Stomach (tissue), 8 donors: ENCODE measurements at regions not wholly inside any gene's neighbourhood (a gene's known extent, or its start where the extent isn't known, plus 50 kb on each side); places are given as distances from the start of the nearest gene placed in this dataset.

ENCODE experiments used
- DNase-seq, 2 donors: peaks; one replicate each; pipeline versions ENCODE4 v3.0.0 to v3.0.0-alpha.2; 2013 to 2019
- H3K27ac ChIP-seq, 5 donors: fragments of 200-600 bp in 4 of 5; sonication (generic) in 4 of 5; one replicate each; pipeline ENCODE4 v1.5.1; 2013 to 2019; ENCODE audit warnings: mild to moderate bottlenecking in 1 of 5, moderate library complexity in 1 of 5
- H3K27me3 ChIP-seq, 3 donors: fragments of 200-600 bp; sonication (generic); one replicate each; pipeline ENCODE4 v1.5.1; 2017 to 2019; ENCODE audit warnings: mixed run types in 1 of 3
- H3K36me3 ChIP-seq, 4 donors: fragments of 200-600 bp; sonication (generic); 1 replicate in 3 of 4; 2 replicates in 1 of 4; pipeline ENCODE4 v1.5.1; 2016 to 2019
- H3K4me1 ChIP-seq, 4 donors: fragments of 200-600 bp; sonication (generic); one replicate each; pipeline ENCODE4 v1.5.1; 2016 to 2019
- H3K4me3 ChIP-seq, 4 donors: fragments of 200-600 bp; sonication (generic) in 3 of 4; one replicate each; pipeline ENCODE4 v1.5.1; 2016 to 2019; ENCODE audit warnings: mild to moderate bottlenecking in 1 of 4
- H3K9me3 ChIP-seq, 4 donors: fragments of 200-600 bp; sonication (generic); one replicate each; pipeline ENCODE4 v1.5.1; 2016 to 2019
- EP300 ChIP-seq: sonication (generic); formaldehyde crosslinking; IDR thresholded peaks from one replicate; pipeline ENCODE4 v1.6.1; 2017; ENCODE audit warnings: antibody characterized with exemption
- POLR2A ChIP-seq, 4 donors: fragments of 450-650 bp; IDR thresholded peaks; one replicate each; pipeline ENCODE4 v1.6.1; 2016; ENCODE audit warnings: antibody characterized with exemption in 4 of 4, control low read depth in 2 of 4, mild to moderate bottlenecking in 1 of 4, moderate library complexity in 1 of 4
- POLR2AphosphoS5 ChIP-seq, 3 donors: sonication (generic); formaldehyde crosslinking; IDR thresholded peaks; one replicate each; pipeline ENCODE4 v1.6.1; 2016; ENCODE audit warnings: antibody characterized with exemption in 3 of 3
- WGBS, 5 donors: extraction: QIAGEN DNeasy Blood & Tissue Kit in 3 of 5; methylation state at CpG; one replicate each; pipeline versions ENCODE4 v1.1.5 to v1.1.7; 2013 to 2018; 5-methylcytosine and 5-hydroxymethylcytosine counted together
- intact Hi-C: fragments of 100-400 bp; cut with DNase I; formaldehyde crosslinking; loops from one replicate; pipeline ENCODE4 v1.15.1; 2023; ENCODE audit warnings: low total_unique reads
- TF ChIP-seq, protein P1 (sequence below), 7 experiments: fragments of 450-650 bp in 4 of 7; fragments of 200-600 bp in 3 of 7; sonication (generic) in 3 of 7; IDR thresholded peaks; one replicate each; pipeline ENCODE4 v1.5.1; 2016 to 2019; ENCODE audit warnings: antibody characterized with exemption in 7 of 7, control low read depth in 2 of 7, mild to moderate bottlenecking in 1 of 7
- donor health status: healthy with polysubstance abuse.
- donor health status: Bipolar disorder and iron deficiency.
- donor health status: healthy.

DNA sequence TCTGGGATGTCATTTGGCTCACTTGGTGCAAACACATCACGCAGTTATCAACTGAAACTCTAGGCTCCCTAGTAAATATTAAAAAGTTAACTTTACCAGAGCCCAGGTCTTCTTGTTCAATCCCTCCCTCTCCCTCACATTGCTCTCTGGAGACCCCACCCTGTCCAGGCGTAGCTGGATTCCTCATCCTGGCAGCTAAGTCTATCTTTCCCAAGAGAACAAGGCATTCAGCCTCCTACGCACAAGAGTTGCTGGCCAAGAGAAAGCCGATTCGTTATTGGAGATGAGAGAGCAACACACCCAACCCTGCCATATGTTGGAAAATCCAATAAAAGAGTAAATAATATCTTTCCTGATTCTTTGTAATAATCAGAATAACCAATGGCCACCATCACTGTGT, 117.9 kb downstream of the SLC30A10 start:
- intact Hi-C loops = no loop called here
- WGBS, 5 donors = 69 to 75% (median 73%) methylated on average over 5 of the region's 5 CpGs
- H3K4me1 ChIP-seq = no peaks in the 10 kb centered on the region
- no peak overlapping the region for H3K4me3 ChIP-seq
- no peaks in the 10 kb centered on the region for H3K9me3 ChIP-seq
- no peaks in the 10 kb centered on the region for H3K36me3 ChIP-seq
- H3K27ac ChIP-seq = no peak overlapping the region
- H3K27me3 ChIP-seq = peaks cover 0 to 23% (median 0%) of the 10 kb centered on the region in 3 donors
- no peak for TF ChIP-seq POLR2AphosphoS5 (IDR thresholded peaks at IDR 0.05)
- TF ChIP-seq, protein P1, sequence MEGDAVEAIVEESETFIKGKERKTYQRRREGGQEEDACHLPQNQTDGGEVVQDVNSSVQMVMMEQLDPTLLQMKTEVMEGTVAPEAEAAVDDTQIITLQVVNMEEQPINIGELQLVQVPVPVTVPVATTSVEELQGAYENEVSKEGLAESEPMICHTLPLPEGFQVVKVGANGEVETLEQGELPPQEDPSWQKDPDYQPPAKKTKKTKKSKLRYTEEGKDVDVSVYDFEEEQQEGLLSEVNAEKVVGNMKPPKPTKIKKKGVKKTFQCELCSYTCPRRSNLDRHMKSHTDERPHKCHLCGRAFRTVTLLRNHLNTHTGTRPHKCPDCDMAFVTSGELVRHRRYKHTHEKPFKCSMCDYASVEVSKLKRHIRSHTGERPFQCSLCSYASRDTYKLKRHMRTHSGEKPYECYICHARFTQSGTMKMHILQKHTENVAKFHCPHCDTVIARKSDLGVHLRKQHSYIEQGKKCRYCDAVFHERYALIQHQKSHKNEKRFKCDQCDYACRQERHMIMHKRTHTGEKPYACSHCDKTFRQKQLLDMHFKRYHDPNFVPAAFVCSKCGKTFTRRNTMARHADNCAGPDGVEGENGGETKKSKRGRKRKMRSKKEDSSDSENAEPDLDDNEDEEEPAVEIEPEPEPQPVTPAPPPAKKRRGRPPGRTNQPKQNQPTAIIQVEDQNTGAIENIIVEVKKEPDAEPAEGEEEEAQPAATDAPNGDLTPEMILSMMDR (IDR thresholded peaks at IDR 0.05) = no peak
- TF ChIP-seq POLR2A (IDR thresholded peaks at IDR 0.05) = no peak
- TF ChIP-seq EP300 = no peak
- peak in 1 of 2 donors; percentile 33 for DNase-seq

DNA sequence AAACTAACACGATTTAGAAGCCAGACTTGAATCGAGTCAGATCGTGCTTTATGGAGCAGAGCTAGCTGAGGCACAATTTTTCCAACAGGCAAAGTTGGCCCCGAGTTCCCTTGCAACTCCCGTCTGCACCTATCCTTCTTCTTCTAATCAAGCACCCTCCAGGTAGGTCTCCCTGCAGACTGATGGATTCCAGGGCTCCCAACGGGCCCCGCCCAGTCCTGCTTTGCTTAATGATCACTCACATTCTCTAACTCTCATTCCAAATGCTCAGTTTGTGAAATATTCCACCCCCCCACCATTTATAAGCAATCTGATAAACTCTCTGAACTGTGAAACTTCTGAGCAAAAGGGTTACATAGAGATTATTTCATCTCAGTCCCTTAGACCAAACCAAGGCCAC, 119.6 kb downstream of the SLC30A10 start:
- intact Hi-C loops = no loop called here
- no peaks in the 10 kb centered on the region for H3K4me1 ChIP-seq
- DNase-seq = no peak
- no peaks in the 10 kb centered on the region for H3K36me3 ChIP-seq
- no peak overlapping the region for H3K27ac ChIP-seq
- no peaks in the 10 kb centered on the region for H3K9me3 ChIP-seq
- 79 to 87% (median 83%) methylated on average over 7 of the region's 7 CpGs for WGBS, 5 donors
- H3K27me3 ChIP-seq = peaks cover 0 to 19% (median 0%) of the 10 kb centered on the region in 3 donors
- H3K4me3 ChIP-seq = no peak overlapping the region
- TF ChIP-seq, protein P1 (IDR thresholded peaks at IDR 0.05) = no peak
- no peak for TF ChIP-seq EP300
- no peak for TF ChIP-seq POLR2AphosphoS5 (IDR thresholded peaks at IDR 0.05)

- Histone ChIP-seq H3K4me3 (no peak overlapping the region), H3K4me1 (no peaks in the 10 kb centered on the region), H3K36me3 (no peaks in the 10 kb centered on the region), H3K27me3 (peaks cover 0 to 18% (median 0%) of the 10 kb centered on the region in 3 donors), H3K27ac (no peak overlapping the region), H3K9me3 (no peaks in the 10 kb centered on the region)
- no peak for TF ChIP-seq POLR2A (IDR thresholded peaks at IDR 0.05)
- TF ChIP-seq EP300 = no peak
- TF ChIP-seq, protein P1 (IDR thresholded peaks at IDR 0.05) = no peak
- no peak for TF ChIP-seq POLR2AphosphoS5 (IDR thresholded peaks at IDR 0.05)
- no peak for DNase-seq
- intact Hi-C loops = no loop called here
- WGBS, 5 donors = 56 to 87% (median 73%) methylated on average over 2 of the region's 2 CpGs
Measured at GRCh38 chr1:219806642-219807041, 121.7 kb downstream of the SLC30A10 start.

GRCh38 chr1:219806020-219806419, 122.3 kb downstream of the SLC30A10 start:
- Histone ChIP-seq H3K4me3 (no peak overlapping the region), H3K36me3 (no peaks in the 10 kb centered on the region), H3K27me3 (peaks cover 0 to 12% (median 0%) of the 10 kb centered on the region in 3 donors), H3K4me1 (no peaks in the 10 kb centered on the region), H3K9me3 (no peaks in the 10 kb centered on the region), H3K27ac (no peak overlapping the region)
- intact Hi-C loops = no loop called here
- TF ChIP-seq POLR2A (IDR thresholded peaks at IDR 0.05) = no peak
- TF ChIP-seq, protein P1 (IDR thresholded peaks at IDR 0.05) = no peak
- no peak for TF ChIP-seq POLR2AphosphoS5 (IDR thresholded peaks at IDR 0.05)
- no peak for TF ChIP-seq EP300
- 46 to 85% (median 65%) methylated on average over 4 of the region's 4 CpGs for WGBS, 5 donors
- DNase-seq = no peak
